ENCODE measurements at regions not wholly inside any gene's neighbourhood (a gene's known extent, or its start where the extent isn't known, plus 50 kb on each side); places are given as distances from the start of the nearest gene placed in this dataset.

- in situ Hi-C loops (cut with MboI): no loop called here
- TF ChIP-seq CLOCK (CRISPR knock-in tag; IDR thresholded peaks at IDR 0.05; ENCODE audit: borderline replicate concordance) (no peak), SIRT6 (IDR thresholded peaks at IDR 0.05; ENCODE audit: low read depth, low read length) (no peak), FIP1L1 (IDR thresholded peaks at IDR 0.05; ENCODE audit: low read depth, low read length, poor library complexity, severe bottlenecking) (no peak), ZZZ3 (IDR thresholded peaks at IDR 0.05) (no peak), SPI1 (IDR thresholded peaks at IDR 0.05; ENCODE audit: borderline replicate concordance, low read depth, low read length) (no peak), ZNF165 (CRISPR knock-in tag; IDR thresholded peaks at IDR 0.05; ENCODE audit: borderline replicate concordance) (no peak), IRF1 (CRISPR knock-in tag; IDR thresholded peaks at IDR 0.05; ENCODE audit: borderline replicate concordance) (no peak), ETS1 (conservative IDR thresholded peaks at IDR 0.05; ENCODE audit: control insufficient read depth, low read depth, low read length) (no peak), ZNF347 (CRISPR knock-in tag; IDR thresholded peaks at IDR 0.05; ENCODE audit: low read depth) (no peak), TEAD4 (IDR thresholded peaks at IDR 0.05; ENCODE audit: low read length) (no peak), TEAD4 (CRISPR knock-in tag; IDR thresholded peaks at IDR 0.05; ENCODE audit: borderline replicate concordance) (no peak), DMBX1 (CRISPR knock-in tag; IDR thresholded peaks at IDR 0.05; ENCODE audit: borderline replicate concordance) (no peak), FOS (IDR thresholded peaks at IDR 0.05; ENCODE audit: extremely low read depth, insufficient read length) (no peak)
- H3K36me3 ChIP-seq (ENCODE audit: control insufficient read depth, insufficient read depth, low read length): no peaks in the 10 kb centered on the region
- no peak for ATAC-seq
- DNase-seq (ENCODE audit: extremely low read depth in 1 of 4, low spot score in 3 of 4): no peak
- no peaks in the 10 kb centered on the region for H3K4me1 ChIP-seq (replicated peaks in 1 of 2; ENCODE audit: control insufficient read depth in 2 of 2, insufficient read depth in 2 of 2, low read length in 2 of 2)
- H2AFZ ChIP-seq (ENCODE audit: low read depth, low read length): no peak overlapping the region
- H3K27me3 ChIP-seq (ENCODE audit: control insufficient read depth in 2 of 2, insufficient read depth in 2 of 2, low read length in 2 of 2): no peaks in the 10 kb centered on the region
- no peaks in the 10 kb centered on the region for H3K9me1 ChIP-seq (ENCODE audit: control insufficient read depth, insufficient read depth, low read length)
- BruUV-seq (replicated peaks): no TSS peak
- no peak for FAIRE-seq
- H3K27ac ChIP-seq (ENCODE audit: extremely low read depth, low read depth, low read length): no peak overlapping the region
- no peak overlapping the region for H3K4me3 ChIP-seq
- ChIA-PET CTCF (ENCODE audit: low intra/inter-chr PET ratio) (no interaction called here), POLR2A (no interaction called here)
- WGBS (ENCODE audit: insufficient coverage, low coverage, missing lambda C conversion rate): 0% methylated on average over 3 of the region's 3 CpGs
- no peaks in the 10 kb centered on the region for H3K79me2 ChIP-seq (ENCODE audit: control insufficient read depth, insufficient read depth, low read length)
- intact Hi-C loops (cut with micrococcal nuclease): no loop called here
- no peak overlapping the region for H3K9ac ChIP-seq (ENCODE audit: insufficient read depth in 1 of 2, low read depth in 2 of 2, low read length in 2 of 2)
- no peaks in the 10 kb centered on the region for H4K20me1 ChIP-seq (replicated peaks; ENCODE audit: control insufficient read depth, insufficient read depth, low read length)
- no peak overlapping the region for H3K4me2 ChIP-seq (ENCODE audit: insufficient read depth, low read length)
- no peaks in the 10 kb centered on the region; the same call in 1 of the 2 replicates for H3K9me3 ChIP-seq (replicated peaks; ENCODE audit: control insufficient read depth, insufficient read depth, low read depth, low read length)
Measured at GRCh38 chr16:59039066-59039720, 305.1 kb upstream of the GOT2 start.
